ENCODE measurements at regions not wholly inside any gene's neighbourhood (a gene's known extent, or its start where the extent isn't known, plus 50 kb on each side); places are given as distances from the start of the nearest gene placed in this dataset.

GRCh38 chr1:59025201-59025600 lies 241.4 kb upstream of the JUN start:
- Histone ChIP-seq H3K27me3 (no peaks in the 10 kb centered on the region), H3K4me3 (no peak overlapping the region), H3K9me3 (no peaks in the 10 kb centered on the region), H3K36me3 (no peaks in the 10 kb centered on the region), H3K4me1 (peaks cover 0 to 14% (median 0%) of the 10 kb centered on the region in 3 donors), H3K27ac (no peak overlapping the region)
- no peak for ATAC-seq
- 89 to 100% methylated on average over 2 of the region's 2 CpGs for WGBS, 2 donors (ENCODE audit: low coverage in 1 of 2)
- no peak for TF ChIP-seq EP300 (IDR thresholded peaks at IDR 0.05)
- no peak for TF ChIP-seq POLR2A (IDR thresholded peaks at IDR 0.05)
- no peak for TF ChIP-seq POLR2AphosphoS5 (IDR thresholded peaks at IDR 0.05)
- no peak for TF ChIP-seq CTCF (IDR thresholded peaks at IDR 0.05)

- no peak overlapping the region for H3K27ac ChIP-seq
Measured at GRCh38 chr1:59025898-59026426, 242.1 kb upstream of the JUN start.

GRCh38 chr1:59026472-59026948 lies 242.7 kb upstream of the JUN start:
- no peak for ATAC-seq
- peaks cover 0 to 5% (median 0%) of the 10 kb centered on the region in 3 donors for H3K4me1 ChIP-seq
- 48 to 84% methylated on average over 6 of the region's 6 CpGs for WGBS, 2 donors (ENCODE audit: low coverage in 1 of 2)
- no peaks in the 10 kb centered on the region for H3K27me3 ChIP-seq
- TF ChIP-seq POLR2AphosphoS5 (IDR thresholded peaks at IDR 0.05) (no peak), CTCF (IDR thresholded peaks at IDR 0.05) (no peak), EP300 (IDR thresholded peaks at IDR 0.05) (no peak), POLR2A (IDR thresholded peaks at IDR 0.05) (no peak)
- H3K27ac ChIP-seq: no peak overlapping the region
- no peak overlapping the region for H3K4me3 ChIP-seq
- H3K9me3 ChIP-seq: no peaks in the 10 kb centered on the region
- H3K36me3 ChIP-seq: no peaks in the 10 kb centered on the region

More at GRCh38 chr1:59025898-59026426, 242.1 kb upstream of the JUN start:
- Histone ChIP-seq H3K36me3 (no peaks in the 10 kb centered on the region), H3K9me3 (no peaks in the 10 kb centered on the region), H3K4me1 (peaks cover 0 to 7% (median 0%) of the 10 kb centered on the region in 3 donors), H3K27me3 (no peaks in the 10 kb centered on the region), H3K4me3 (no peak overlapping the region)
- ATAC-seq: no peak
- 44 to 50% methylated on average over 4 of the region's 4 CpGs for WGBS, 2 donors (ENCODE audit: low coverage in 1 of 2)
- TF ChIP-seq POLR2A (IDR thresholded peaks at IDR 0.05): no peak
- TF ChIP-seq EP300 (IDR thresholded peaks at IDR 0.05): no peak
- no peak for TF ChIP-seq CTCF (IDR thresholded peaks at IDR 0.05)
- no peak for TF ChIP-seq POLR2AphosphoS5 (IDR thresholded peaks at IDR 0.05)

- H3K4me1 ChIP-seq: peaks cover 0 to 5% (median 0%) of the 10 kb centered on the region in 3 donors
- no peaks in the 10 kb centered on the region for H3K36me3 ChIP-seq
- no peaks in the 10 kb centered on the region for H3K27me3 ChIP-seq
- no peak overlapping the region for H3K4me3 ChIP-seq
- ATAC-seq: no peak
- WGBS, 2 donors (ENCODE audit: low coverage in 1 of 2): 86 to 96% methylated on average over 2 of the region's 2 CpGs
- no peak overlapping the region for H3K27ac ChIP-seq
- no peaks in the 10 kb centered on the region for H3K9me3 ChIP-seq
- TF ChIP-seq POLR2AphosphoS5 (IDR thresholded peaks at IDR 0.05): no peak
- no peak for TF ChIP-seq CTCF (IDR thresholded peaks at IDR 0.05)
- no peak for TF ChIP-seq POLR2A (IDR thresholded peaks at IDR 0.05)
- TF ChIP-seq EP300 (IDR thresholded peaks at IDR 0.05): no peak
Measured at GRCh38 chr1:59027177-59027576, 243.3 kb upstream of the JUN start.

- Histone ChIP-seq H3K9me3 (no peaks in the 10 kb centered on the region), H3K4me3 (no peak overlapping the region), H3K27me3 (no peaks in the 10 kb centered on the region), H3K36me3 (no peaks in the 10 kb centered on the region), H3K4me1 (peaks cover 0 to 5% (median 0%) of the 10 kb centered on the region in 3 donors), H3K27ac (no peak overlapping the region)
- ATAC-seq: no peak
- 94 to 100% methylated on average over 3 of the region's 3 CpGs for WGBS, 2 donors (ENCODE audit: low coverage in 1 of 2)
- TF ChIP-seq CTCF (IDR thresholded peaks at IDR 0.05): no peak
- TF ChIP-seq POLR2A (IDR thresholded peaks at IDR 0.05): no peak
- TF ChIP-seq EP300 (IDR thresholded peaks at IDR 0.05): no peak
- no peak for TF ChIP-seq POLR2AphosphoS5 (IDR thresholded peaks at IDR 0.05)
Measured at GRCh38 chr1:59028048-59028447, 244.2 kb upstream of the JUN start.
